GM20431 (cell line): ENCODE measurements at regions not wholly inside any gene's neighbourhood (a gene's known extent, or its start where the extent isn't known, plus 50 kb on each side); places are given as distances from the start of the nearest gene placed in this dataset.

ENCODE experiments used
- in situ Hi-C: fragments of 300-500 bp; cut with MseI, MboI; formaldehyde crosslinking; loops from one replicate; pipeline ENCODE4 v1.15.0; 2020; ENCODE audit warnings: low sequenced_read_pairs; ENCODE audit not compliant: unreplicated experiment

GRCh38 chr4:85370400-85371032 is 104.4 kb upstream of the ARHGAP24 start:
- in situ Hi-C loops: no loop called here

- in situ Hi-C loops: no loop called here
These were observed 102.0 kb upstream of the ARHGAP24 start for GRCh38 chr4:85372966-85373365.

DNA sequence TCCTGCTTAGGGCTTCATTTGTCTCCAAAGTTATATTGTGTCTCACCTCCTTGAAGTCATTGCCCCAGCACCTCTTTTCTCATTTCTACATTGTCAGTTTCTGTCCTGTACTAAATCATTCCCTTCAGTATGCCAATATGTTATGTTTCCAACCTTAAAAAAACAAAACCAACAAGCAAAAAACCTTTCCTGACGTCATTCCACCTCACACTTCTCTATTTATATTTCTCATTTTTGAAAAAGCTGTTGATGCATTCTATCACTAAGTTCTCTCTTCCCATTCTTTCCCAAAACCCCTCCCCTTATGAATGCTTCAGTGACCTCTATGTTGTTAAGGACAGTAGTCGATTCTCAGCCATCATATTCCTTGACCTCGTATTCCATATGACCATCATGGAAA is 98.7 kb upstream of the ARHGAP24 start:
- in situ Hi-C loops: no loop called here

DNA sequence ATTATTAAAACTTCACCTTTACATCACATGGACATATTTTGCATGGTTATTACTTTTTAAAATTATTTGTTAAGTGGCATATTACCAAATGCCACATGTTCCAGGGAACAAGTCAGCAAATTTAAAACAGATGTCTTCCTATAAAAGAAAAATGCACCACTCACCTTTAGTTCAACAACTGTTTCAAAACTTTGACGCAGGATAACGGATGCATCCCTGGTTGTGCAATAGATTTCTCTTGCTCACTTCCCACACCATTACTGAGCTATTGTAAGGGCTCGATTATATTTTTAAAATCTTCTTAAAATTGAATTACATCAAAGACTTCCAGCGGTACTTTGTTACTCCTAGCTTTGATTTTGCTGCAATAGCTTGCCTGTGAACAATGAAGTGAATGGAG is 93.0 kb upstream of the ARHGAP24 start:
- in situ Hi-C loops: no loop called here

DNA sequence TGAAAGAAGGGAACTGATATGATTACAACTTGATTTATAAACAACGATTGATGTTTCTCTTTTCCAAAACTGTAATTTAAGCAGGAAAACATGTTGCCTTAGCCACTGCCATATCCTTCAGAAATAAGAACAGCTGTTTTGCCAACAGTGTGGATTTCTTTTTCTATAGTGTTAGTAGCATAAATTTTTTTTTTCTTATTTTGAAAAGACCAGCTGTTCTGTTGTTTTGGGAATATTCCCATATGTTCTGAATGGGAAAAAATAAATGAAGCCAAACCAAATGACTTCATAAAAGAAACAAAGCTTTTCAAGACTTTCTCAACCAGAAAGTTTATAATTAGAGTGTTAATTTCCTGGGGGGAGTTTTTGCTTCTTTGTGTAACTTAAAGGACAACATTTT is 83.9 kb upstream of the ARHGAP24 start:
- in situ Hi-C loops: no loop called here

GRCh38 chr4:85391589-85392410 is 83.2 kb upstream of the ARHGAP24 start:
- in situ Hi-C loops: no loop called here

- in situ Hi-C loops: no loop called here
These were observed 81.7 kb upstream of the ARHGAP24 start for GRCh38 chr4:85393201-85393600.

GRCh38 chr4:85398276-85398675 is 76.7 kb upstream of the ARHGAP24 start:
- in situ Hi-C loops: no loop called here

- in situ Hi-C loops: no loop called here
These were observed 75.7 kb upstream of the ARHGAP24 start for GRCh38 chr4:85399270-85399669.

GRCh38 chr4:85402371-85402770 is 72.6 kb upstream of the ARHGAP24 start:
- in situ Hi-C loops: loop anchor here (25.0 kb wide), 1 partner anchor 335 kb away; no protein-coding TSS in a partner anchor

GRCh38 chr4:85406185-85406584 is 68.8 kb upstream of the ARHGAP24 start:
- in situ Hi-C loops: loop anchor here (25.0 kb wide), 1 partner anchor 331 kb away; no protein-coding TSS in a partner anchor

GRCh38 chr4:85407546-85407945 is 67.4 kb upstream of the ARHGAP24 start:
- in situ Hi-C loops: loop anchor here (25.0 kb wide), 1 partner anchor 330 kb away; no protein-coding TSS in a partner anchor

GRCh38 chr4:85408301-85408700 is 66.6 kb upstream of the ARHGAP24 start:
- in situ Hi-C loops: loop anchor here (25.0 kb wide), 1 partner anchor 329 kb away; no protein-coding TSS in a partner anchor

DNA sequence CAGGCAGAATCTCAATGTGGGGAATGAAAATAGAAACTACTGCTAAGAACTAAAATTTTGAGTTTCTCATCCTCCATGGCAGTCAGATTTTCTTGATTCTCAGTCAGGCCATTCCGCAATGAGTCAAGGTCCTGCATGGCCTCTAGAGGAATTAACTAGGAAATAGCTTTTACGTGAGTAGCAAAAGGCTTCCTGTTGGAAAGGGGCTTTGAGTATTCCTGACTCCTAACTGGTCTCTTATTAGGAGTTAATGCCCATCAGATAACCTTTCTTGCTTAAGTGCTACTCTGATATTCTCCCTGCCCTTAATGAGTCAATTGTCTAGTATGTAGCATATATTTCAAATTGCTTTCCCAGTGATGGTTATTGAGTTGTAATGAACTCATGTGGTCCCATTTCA is 65.7 kb upstream of the ARHGAP24 start:
- in situ Hi-C loops: loop anchor here (25.0 kb wide), 1 partner anchor 328 kb away; no protein-coding TSS in a partner anchor

DNA sequence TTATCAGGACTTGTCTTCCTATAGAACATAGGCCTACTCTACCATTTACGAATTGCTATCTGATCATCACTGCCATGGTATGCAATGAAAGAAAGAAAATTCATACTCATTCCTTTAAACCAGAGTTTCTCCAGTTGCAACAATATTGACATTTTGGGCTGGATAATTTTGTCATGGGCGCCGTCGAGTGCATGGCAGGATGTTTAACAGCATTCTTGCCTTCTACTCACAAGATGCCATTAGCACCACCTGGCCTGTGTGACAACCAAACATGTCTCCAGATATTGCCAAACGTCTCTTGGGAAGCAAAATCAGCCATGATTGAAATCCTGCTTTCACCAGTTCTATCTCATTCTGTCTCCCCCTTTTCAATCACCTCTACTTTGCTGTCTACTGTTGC is 63.6 kb upstream of the ARHGAP24 start:
- in situ Hi-C loops: loop anchor here (25.0 kb wide), 1 partner anchor 326 kb away; no protein-coding TSS in a partner anchor

GRCh38 chr4:85414972-85415371 is 60.0 kb upstream of the ARHGAP24 start:
- in situ Hi-C loops: loop anchor here (25.0 kb wide), 1 partner anchor 322 kb away; no protein-coding TSS in a partner anchor

DNA sequence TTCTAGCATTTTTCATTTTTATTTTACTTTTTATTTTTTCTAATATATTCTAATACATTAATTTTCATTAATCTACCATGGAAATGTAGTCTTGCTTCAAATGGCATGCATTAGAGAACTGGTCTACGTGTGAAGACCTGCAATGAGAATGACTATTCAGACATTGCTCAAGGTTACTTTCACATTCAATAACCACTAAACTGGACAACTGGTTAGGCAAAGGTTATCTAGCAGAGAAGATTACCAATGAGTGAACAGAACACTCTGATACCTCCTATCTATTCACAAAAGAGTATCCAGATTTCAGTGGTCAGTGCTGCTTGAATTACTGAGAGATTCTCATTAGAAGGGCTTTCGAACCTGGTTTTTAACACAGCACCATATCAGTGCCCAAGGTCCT is 58.9 kb upstream of the ARHGAP24 start:
- in situ Hi-C loops: loop anchor here (25.0 kb wide), 1 partner anchor 321 kb away; no protein-coding TSS in a partner anchor

DNA sequence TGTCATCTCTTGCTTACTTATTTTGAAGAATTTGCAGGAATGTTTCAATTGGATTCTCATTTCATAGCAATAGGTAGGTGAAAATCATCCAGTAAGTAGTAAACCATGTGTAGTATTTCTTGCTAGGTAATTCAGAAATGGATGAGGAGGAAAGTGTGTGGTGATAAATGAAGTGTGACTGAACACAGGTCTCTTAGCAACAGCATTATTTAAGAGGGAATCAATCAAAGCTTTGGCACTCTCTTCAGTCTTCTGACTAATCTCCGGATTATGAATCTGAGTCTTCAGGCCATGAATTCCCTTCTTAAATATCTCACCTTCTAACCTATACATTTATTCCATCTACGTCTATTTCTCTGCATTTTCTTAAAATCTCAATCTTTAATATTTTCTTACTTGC is 55.8 kb upstream of the ARHGAP24 start:
- in situ Hi-C loops: loop anchor here (25.0 kb wide), 1 partner anchor 318 kb away; no protein-coding TSS in a partner anchor

- in situ Hi-C loops: loop anchor here (25.0 kb wide), 1 partner anchor 316 kb away; no protein-coding TSS in a partner anchor
These were observed 54.1 kb upstream of the ARHGAP24 start for GRCh38 chr4:85420831-85421230.

GRCh38 chr4:85423431-85423830 is 51.5 kb upstream of the ARHGAP24 start:
- in situ Hi-C loops: loop anchor here (25.0 kb wide), 1 partner anchor 314 kb away; no protein-coding TSS in a partner anchor
